Neutrophil (primary cell): ENCODE measurements at regions not wholly inside any gene's neighbourhood (a gene's known extent, or its start where the extent isn't known, plus 50 kb on each side); places are given as distances from the start of the nearest gene placed in this dataset.

Experiments
- H3K27ac ChIP-seq: fragments of 200-600 bp; sonication (generic); 2 replicates; pipeline ENCODE4 v1.5.1; 2016; ENCODE audit warnings: mild to moderate bottlenecking, moderate library complexity
- H3K27me3 ChIP-seq: fragments of 200-600 bp; sonication (generic); 2 replicates; pipeline ENCODE4 v1.6.0; 2016; ENCODE audit warnings: mild to moderate bottlenecking
- H3K36me3 ChIP-seq: fragments of 200-600 bp; sonication (generic); 2 replicates; pipeline ENCODE4 v1.5.1; 2017
- H3K4me1 ChIP-seq, 2 experiments: fragments of 200-600 bp in 1 of 2; sonication (generic) in 1 of 2; 1 replicate in 1 of 2; 2 replicates in 1 of 2; pipeline versions ENCODE4 v1.5.1 to v1.6.1; 2013 to 2016; ENCODE audit warnings: low read depth in 1 of 2, low read length in 1 of 2, mild to moderate bottlenecking in 1 of 2, moderate library complexity in 1 of 2; ENCODE audit not compliant: control insufficient read depth in 1 of 2, insufficient read depth in 1 of 2
- H3K4me3 ChIP-seq, 2 experiments: fragments of 200-600 bp in 1 of 2; sonication (generic) in 1 of 2; 1 replicate in 1 of 2; 2 replicates in 1 of 2; pipeline ENCODE4 v1.5.1; 2013 to 2016; ENCODE audit warnings: low read depth in 1 of 2, low read length in 1 of 2, mild to moderate bottlenecking in 1 of 2, moderate library complexity in 1 of 2
- H3K9me3 ChIP-seq: fragments of 200-600 bp; sonication (generic); 2 replicates; pipeline ENCODE4 v1.5.1; 2016
- CTCF ChIP-seq: fragments of 200-600 bp; sonication (generic); IDR thresholded peaks from 2 replicates; pipeline ENCODE4 v1.5.1; 2016; ENCODE audit warnings: antibody characterized with exemption

- Histone ChIP-seq H3K4me1 (no peaks in the 10 kb centered on the region), H3K9me3 (no peaks in the 10 kb centered on the region), H3K27ac (no peak overlapping the region), H3K36me3 (no peaks in the 10 kb centered on the region), H3K4me3 (no peak overlapping the region), H3K27me3 (no peaks in the 10 kb centered on the region)
- TF ChIP-seq CTCF: no peak
Measured at GRCh38 chr3:88954853-88955252, 152.6 kb upstream of the EPHA3 start.

GRCh38 chr3:88955274-88955673 lies 152.1 kb upstream of the EPHA3 start:
- no peaks in the 10 kb centered on the region for H3K27me3 ChIP-seq
- no peaks in the 10 kb centered on the region for H3K4me1 ChIP-seq
- no peaks in the 10 kb centered on the region for H3K36me3 ChIP-seq
- H3K27ac ChIP-seq: no peak overlapping the region
- TF ChIP-seq CTCF: no peak
- no peaks in the 10 kb centered on the region for H3K9me3 ChIP-seq
- no peak overlapping the region for H3K4me3 ChIP-seq

- H3K27me3 ChIP-seq: no peaks in the 10 kb centered on the region
- no peaks in the 10 kb centered on the region for H3K36me3 ChIP-seq
- H3K4me3 ChIP-seq: no peak overlapping the region
- no peak for TF ChIP-seq CTCF
- H3K27ac ChIP-seq: no peak overlapping the region
- no peaks in the 10 kb centered on the region for H3K4me1 ChIP-seq
- H3K9me3 ChIP-seq: no peaks in the 10 kb centered on the region
Measured at GRCh38 chr3:88957711-88958439, 149.5 kb upstream of the EPHA3 start.

- H3K4me3 ChIP-seq: no peak overlapping the region
- H3K36me3 ChIP-seq: no peaks in the 10 kb centered on the region
- H3K4me1 ChIP-seq: no peaks in the 10 kb centered on the region
- no peak for TF ChIP-seq CTCF
- H3K27ac ChIP-seq: no peak overlapping the region
- H3K9me3 ChIP-seq: no peaks in the 10 kb centered on the region
- no peaks in the 10 kb centered on the region for H3K27me3 ChIP-seq
Measured at GRCh38 chr3:88960019-88960418, 147.4 kb upstream of the EPHA3 start.

- H3K27me3 ChIP-seq: no peaks in the 10 kb centered on the region
- no peak for TF ChIP-seq CTCF
- H3K9me3 ChIP-seq: no peaks in the 10 kb centered on the region
- no peaks in the 10 kb centered on the region for H3K4me1 ChIP-seq
- no peak overlapping the region for H3K27ac ChIP-seq
- H3K36me3 ChIP-seq: no peaks in the 10 kb centered on the region
- H3K4me3 ChIP-seq: no peak overlapping the region
Measured at GRCh38 chr3:88963003-88963402, 144.4 kb upstream of the EPHA3 start.
